Brain microvascular endothelial cell (primary cell): ENCODE measurements at regions not wholly inside any gene's neighbourhood (a gene's known extent, or its start where the extent isn't known, plus 50 kb on each side); places are given as distances from the start of the nearest gene placed in this dataset.

Experiments
- DNase-seq: peaks from one replicate; pipeline ENCODE4 v3.0.0-alpha.2; 2020
- H3K27ac ChIP-seq: fragments of 250-450 bp; sonication (Bioruptor Pico); 2 replicates; pipeline ENCODE4 v1.5.1; 2020; ENCODE audit warnings: mild to moderate bottlenecking, moderate library complexity
- H3K27me3 ChIP-seq: fragments of 250-450 bp; sonication (Bioruptor Pico); replicated peaks from 2 replicates; pipeline ENCODE4 v1.5.1; 2020; ENCODE audit warnings: mild to moderate bottlenecking
- H3K36me3 ChIP-seq: fragments of 250-450 bp; sonication (Bioruptor Pico); replicated peaks from 2 replicates; pipeline ENCODE4 v1.5.1; 2020; ENCODE audit warnings: mild to moderate bottlenecking
- H3K4me3 ChIP-seq: 2 replicates; pipeline ENCODE4 v1.5.1; 2011; ENCODE audit warnings: low read depth, mild to moderate bottlenecking, control low read depth, low read length, moderate library complexity
- in situ Hi-C: cut with HindIII; loops from 2 replicates; pipeline ENCODE4 v1.10.0; 2017; ENCODE audit warnings: low sequenced_read_pairs, low pct_ligation_motif_present
- TF ChIP-seq, protein P1 (sequence below): IDR thresholded peaks from 2 replicates; pipeline ENCODE4 v1.5.1; 2011; ENCODE audit warnings: low read depth, mild to moderate bottlenecking, moderate library complexity, low read length, control low read depth, inconsistent platforms; ENCODE audit errors: missing control alignments

DNA sequence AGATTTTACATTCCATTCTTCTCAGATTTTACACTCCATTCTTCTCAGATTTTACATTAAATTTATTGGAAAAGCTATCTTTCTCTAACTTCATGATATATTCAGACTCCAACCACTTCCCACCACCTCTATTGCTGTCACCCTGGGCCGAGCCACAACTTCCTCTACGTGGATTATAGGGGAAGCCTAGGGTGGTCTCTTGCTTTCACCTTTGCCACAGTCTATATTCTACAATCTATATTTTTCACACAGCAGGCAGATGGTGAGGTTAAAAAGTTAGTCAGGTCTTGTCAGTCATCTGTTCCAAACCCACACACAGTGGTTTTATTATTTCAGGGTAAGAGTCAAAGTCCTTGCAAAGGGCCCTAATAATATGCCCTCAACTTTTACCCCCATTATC lies 370.8 kb upstream of the SUCLG2 start:
- TF ChIP-seq, protein P1, sequence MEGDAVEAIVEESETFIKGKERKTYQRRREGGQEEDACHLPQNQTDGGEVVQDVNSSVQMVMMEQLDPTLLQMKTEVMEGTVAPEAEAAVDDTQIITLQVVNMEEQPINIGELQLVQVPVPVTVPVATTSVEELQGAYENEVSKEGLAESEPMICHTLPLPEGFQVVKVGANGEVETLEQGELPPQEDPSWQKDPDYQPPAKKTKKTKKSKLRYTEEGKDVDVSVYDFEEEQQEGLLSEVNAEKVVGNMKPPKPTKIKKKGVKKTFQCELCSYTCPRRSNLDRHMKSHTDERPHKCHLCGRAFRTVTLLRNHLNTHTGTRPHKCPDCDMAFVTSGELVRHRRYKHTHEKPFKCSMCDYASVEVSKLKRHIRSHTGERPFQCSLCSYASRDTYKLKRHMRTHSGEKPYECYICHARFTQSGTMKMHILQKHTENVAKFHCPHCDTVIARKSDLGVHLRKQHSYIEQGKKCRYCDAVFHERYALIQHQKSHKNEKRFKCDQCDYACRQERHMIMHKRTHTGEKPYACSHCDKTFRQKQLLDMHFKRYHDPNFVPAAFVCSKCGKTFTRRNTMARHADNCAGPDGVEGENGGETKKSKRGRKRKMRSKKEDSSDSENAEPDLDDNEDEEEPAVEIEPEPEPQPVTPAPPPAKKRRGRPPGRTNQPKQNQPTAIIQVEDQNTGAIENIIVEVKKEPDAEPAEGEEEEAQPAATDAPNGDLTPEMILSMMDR: no peak
- in situ Hi-C loops: no loop called here

DNA sequence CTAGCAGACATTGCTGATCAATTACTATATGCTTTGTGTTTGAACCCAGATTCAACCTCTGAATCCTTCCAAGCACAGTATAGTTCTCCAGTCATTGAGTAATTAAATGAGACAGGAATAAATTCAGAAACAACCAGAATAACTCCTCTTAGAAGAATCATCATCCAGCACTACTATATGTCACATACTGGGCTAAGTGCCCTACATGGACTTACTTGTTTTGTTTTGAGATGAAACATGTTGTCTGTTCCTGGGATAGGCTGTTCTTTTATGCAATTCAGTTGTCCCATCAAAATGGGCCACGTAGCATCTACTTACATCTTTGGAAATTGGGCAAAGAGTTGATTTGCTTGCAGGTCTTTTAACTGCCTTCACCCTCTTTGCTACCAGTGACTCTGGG lies 365.5 kb upstream of the SUCLG2 start:
- Histone ChIP-seq H3K27ac (no peak overlapping the region), H3K27me3 (no peaks in the 10 kb centered on the region), H3K4me3 (no peak overlapping the region), H3K36me3 (no peaks in the 10 kb centered on the region)
- TF ChIP-seq, protein P1: no peak
- in situ Hi-C loops: no loop called here
- no peak for DNase-seq

More for the DNA sequence above, 370.8 kb upstream of the SUCLG2 start:
- Histone ChIP-seq H3K27ac (no peak overlapping the region), H3K27me3 (no peaks in the 10 kb centered on the region), H3K36me3 (no peaks in the 10 kb centered on the region), H3K4me3 (no peak overlapping the region)
- no peak for DNase-seq

GRCh38 chr3:68018275-68018674 lies 363.9 kb upstream of the SUCLG2 start:
- Histone ChIP-seq H3K36me3 (no peaks in the 10 kb centered on the region), H3K4me3 (no peak overlapping the region), H3K27ac (no peak overlapping the region), H3K27me3 (no peaks in the 10 kb centered on the region)
- DNase-seq: no peak
- TF ChIP-seq, protein P1: no peak
- in situ Hi-C loops: no loop called here

- in situ Hi-C loops: no loop called here
- no peak overlapping the region for H3K4me3 ChIP-seq
- TF ChIP-seq, protein P1: no peak
- no peak overlapping the region for H3K27ac ChIP-seq
- H3K27me3 ChIP-seq: no peaks in the 10 kb centered on the region
- no peaks in the 10 kb centered on the region for H3K36me3 ChIP-seq
- DNase-seq: no peak
Measured at GRCh38 chr3:68017069-68017468, 362.7 kb upstream of the SUCLG2 start.

GRCh38 chr3:68009900-68010299 lies 355.5 kb upstream of the SUCLG2 start:
- H3K27me3 ChIP-seq: no peaks in the 10 kb centered on the region
- in situ Hi-C loops: no loop called here
- no peak overlapping the region for H3K4me3 ChIP-seq
- H3K27ac ChIP-seq: no peak overlapping the region
- H3K36me3 ChIP-seq: no peaks in the 10 kb centered on the region
- no peak for DNase-seq
- TF ChIP-seq, protein P1: no peak

- no peak for DNase-seq
- TF ChIP-seq, protein P1: no peak
- in situ Hi-C loops: no loop called here
- Histone ChIP-seq H3K27ac (no peak overlapping the region), H3K36me3 (no peaks in the 10 kb centered on the region), H3K27me3 (no peaks in the 10 kb centered on the region), H3K4me3 (peak overlapping the region; percentile 18)
Measured at GRCh38 chr3:68007621-68008226, 353.3 kb upstream of the SUCLG2 start.
